NOMO-1 (cell line): ENCODE measurements at regions not wholly inside any gene's neighbourhood (a gene's known extent, or its start where the extent isn't known, plus 50 kb on each side); places are given as distances from the start of the nearest gene placed in this dataset.
A peak's percentile ranks its signal among the peaks of the same experiment; 100 is the strongest.
"Not testable (repeated sequence)": the region's sequence is repeated elsewhere in the genome, so short reads cannot be mapped to it uniquely, and the experiment has no call there.

Experiments used
- DNase-seq, 2 experiments: peaks; one replicate each; lab custom pipeline; 2025; ENCODE audit not compliant: unreplicated experiment in 2 of 2; lab: John Stamatoyannopoulos, UW

DNA sequence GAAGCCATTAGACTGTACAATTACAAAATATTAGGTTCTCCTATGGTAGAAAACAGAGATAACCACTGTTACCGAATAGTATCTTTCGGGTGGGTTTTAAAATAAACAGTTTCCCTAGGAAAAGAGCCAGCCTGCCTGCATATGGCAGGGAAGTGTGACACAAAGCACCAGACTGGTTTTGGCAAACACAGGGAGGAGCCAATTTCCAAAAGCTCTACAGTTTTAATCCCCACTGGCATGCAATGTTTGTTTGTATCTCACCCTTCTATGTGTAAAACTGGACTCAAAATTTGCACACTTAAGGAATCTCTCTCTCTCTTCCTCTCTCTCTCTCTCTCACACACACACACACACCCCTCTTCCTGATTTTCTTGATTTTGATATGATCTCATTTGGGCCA is 261.7 kb downstream of the ETV1 start:
- DNase-seq, result no peak

GRCh38 chr7:13728430-13728829 is 261.0 kb downstream of the ETV1 start:
- DNase-seq, result not testable (repeated sequence)

GRCh38 chr7:13731643-13732042 is 257.8 kb downstream of the ETV1 start:
- DNase-seq, result no peak

DNA sequence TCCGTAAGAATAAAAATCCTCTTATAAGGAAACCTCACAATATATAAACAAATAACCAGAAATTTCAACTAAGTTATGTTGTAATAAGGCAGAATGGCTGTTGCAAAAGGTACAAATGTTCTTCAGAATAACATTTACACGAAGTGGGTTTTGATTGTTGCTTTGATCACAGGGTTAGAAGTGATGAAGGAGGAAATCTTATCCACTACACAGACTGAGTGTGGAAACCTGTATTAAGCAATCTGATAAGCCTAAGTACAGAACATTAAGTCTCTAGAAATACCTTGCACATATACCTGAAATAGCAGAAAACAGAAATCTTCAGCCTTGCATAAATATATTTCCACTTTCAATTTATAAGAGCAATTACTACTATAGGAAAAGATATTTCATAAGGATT is 251.9 kb downstream of the ETV1 start:
- DNase-seq, result no peak

GRCh38 chr7:13742126-13742525 is 247.3 kb downstream of the ETV1 start:
- no peak for DNase-seq

DNA sequence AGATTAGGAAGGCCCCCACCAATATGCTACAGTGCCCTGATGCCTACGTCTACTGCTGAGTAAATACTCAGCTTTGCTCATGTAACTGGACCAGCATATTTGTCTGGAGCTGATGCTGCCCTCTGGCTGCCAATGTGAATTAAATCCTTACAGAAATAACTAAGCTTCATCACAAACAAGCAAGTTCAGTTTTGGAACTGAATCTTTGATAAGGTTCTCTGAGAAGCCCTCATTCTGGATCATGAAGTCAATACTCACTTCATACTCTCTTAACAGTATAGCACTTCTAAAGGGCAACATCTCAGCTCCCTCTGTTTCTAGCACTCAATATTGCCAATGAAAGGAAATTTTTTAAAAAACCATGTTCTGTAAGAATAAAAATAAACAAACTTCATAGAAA is 246.7 kb downstream of the ETV1 start:
- DNase-seq, result peak in 1 of 2 experiments; percentile 5

DNA sequence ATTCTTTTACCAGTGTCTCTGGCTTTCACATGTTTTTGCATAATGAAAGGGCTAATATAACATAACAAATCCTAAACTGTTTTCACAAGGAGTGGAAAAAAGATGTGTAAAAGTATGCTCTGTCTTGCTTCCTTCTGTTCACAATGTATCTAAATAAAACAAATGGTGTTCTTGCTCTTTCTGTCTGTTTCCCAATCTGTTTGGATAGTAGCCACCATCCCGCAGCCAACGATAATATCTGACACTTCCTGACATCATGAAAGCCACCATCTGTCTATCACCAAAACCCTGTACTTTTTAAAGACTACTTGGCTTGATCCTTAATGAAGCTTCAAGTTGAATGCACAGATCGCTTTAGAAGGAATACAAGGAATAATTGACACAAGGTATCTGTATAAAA is 246.2 kb downstream of the ETV1 start:
- no peak for DNase-seq

- no peak for DNase-seq
These were observed 243.9 kb downstream of the ETV1 start for GRCh38 chr7:13745530-13745929.

DNA sequence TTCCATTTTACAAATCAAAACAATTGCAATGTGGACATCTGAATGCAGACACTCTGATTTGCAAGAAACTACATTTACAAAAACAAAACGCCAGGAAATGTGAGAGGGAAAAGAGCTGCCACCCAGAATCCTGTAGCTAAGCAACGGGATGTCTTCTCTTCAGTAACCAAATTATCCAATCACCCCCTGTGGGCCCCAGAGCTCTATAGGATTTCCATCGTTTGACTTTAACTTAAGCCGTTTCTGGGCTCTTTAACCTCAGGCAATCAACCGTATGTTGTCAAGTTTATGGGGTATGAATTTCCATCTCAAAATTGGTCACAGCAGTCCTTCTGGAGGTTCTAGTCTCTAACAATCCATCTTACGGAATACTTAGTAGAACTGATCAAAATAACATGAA is 240.5 kb downstream of the ETV1 start:
- no peak for DNase-seq

- DNase-seq, result no peak
These were observed 239.8 kb downstream of the ETV1 start for GRCh38 chr7:13749636-13750035.

GRCh38 chr7:13751766-13752165 is 237.7 kb downstream of the ETV1 start:
- no peak for DNase-seq

- DNase-seq, result no peak
These were observed 231.6 kb downstream of the ETV1 start for GRCh38 chr7:13757841-13758240.

DNA sequence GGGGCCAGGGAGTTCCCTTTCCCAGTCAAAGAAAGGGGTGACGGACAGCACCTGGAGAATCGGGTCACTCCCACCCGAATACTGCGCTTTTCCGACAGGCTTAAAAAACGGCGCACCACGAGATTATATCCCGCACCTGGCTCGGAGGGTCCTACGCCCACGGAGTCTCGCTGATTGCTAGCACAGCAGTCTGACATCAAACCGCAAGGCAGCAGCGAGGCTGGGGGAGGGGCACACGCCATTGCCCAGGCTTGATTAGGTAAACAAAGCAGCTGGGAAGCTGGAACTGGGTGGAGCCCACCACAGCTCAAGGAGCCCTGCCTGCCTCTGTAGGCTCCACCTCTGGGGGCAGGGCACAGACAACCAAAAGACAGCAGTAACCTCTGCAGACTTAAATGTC is 223.6 kb downstream of the ETV1 start:
- not testable (repeated sequence) for DNase-seq

DNA sequence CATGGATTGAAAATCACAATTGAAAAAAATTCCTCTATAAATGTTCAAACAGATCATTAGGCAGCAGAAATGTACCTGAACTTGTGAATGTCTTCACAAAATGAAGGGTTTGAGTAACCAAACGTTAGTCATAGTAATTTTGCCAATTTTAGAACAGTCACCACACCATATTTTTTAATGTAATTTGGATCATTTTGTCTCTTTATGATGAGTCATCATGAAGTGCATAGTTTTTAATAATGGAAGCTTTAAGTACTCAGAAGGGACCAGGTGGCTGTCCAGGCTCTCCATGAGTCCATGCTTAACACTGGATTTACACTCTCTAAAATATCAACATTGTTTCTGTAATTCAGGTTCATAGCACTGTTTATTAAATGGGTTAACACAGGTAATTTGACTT is 219.2 kb downstream of the ETV1 start:
- no peak for DNase-seq

- DNase-seq, result no peak
These were observed 214.5 kb downstream of the ETV1 start for GRCh38 chr7:13774976-13775375.

DNA sequence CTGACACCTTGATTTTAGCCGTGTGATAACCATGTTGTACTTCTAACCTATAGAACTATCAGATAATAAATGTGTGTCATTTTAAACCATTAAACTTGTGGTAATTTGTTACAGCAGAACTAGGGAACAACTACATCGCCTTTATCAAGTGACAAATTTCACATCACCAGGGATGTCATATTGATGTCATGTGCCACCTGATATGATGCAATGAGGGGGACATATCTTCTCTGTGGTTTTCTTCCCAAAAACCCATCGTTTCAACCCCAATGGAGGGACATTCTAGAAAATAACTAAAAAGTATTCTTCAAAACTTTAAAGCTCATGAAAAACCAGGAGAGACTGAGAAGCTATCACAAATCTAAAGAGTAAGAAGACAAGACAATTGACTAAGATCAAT is 212.2 kb downstream of the ETV1 start:
- no peak for DNase-seq

DNA sequence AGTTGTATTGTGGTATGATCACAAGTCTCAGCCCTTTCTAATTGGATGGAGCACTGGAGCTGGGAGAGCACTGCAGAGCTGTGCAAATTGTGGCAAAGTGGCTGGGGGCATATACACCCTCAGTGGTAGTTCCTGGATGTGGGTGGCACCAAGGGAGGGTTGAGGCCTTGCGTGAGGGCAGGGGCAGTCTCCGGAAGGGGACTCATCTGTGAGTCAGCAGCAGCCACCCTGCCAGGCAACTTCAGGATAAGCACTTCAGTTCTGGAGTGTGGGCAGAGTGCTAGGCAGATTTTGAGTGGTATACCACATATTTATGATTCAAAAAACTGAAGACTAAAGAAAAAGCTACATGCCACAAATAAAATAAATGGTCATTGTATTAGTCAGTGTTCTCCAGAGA is 210.5 kb downstream of the ETV1 start:
- no peak for DNase-seq

- no peak for DNase-seq
These were observed 198.9 kb downstream of the ETV1 start for GRCh38 chr7:13790611-13791010.

DNA sequence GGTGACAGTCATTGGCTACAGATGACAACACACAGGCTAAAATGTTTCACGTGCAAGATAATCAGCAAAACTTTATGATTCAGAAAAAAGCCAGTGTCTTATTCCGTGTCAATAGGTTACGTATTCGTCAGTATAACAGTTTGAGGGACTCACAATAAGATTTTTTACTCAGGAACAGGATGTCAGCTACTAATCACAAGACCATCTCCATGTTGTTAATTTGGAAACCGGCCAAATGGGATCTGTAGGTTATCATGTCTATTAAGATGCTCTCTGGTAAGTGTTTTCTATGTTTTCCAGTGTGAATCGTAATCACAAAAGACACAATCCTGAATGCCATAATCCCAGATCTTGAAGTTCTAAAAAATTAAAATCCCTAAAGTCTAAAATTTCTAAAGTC is 197.3 kb downstream of the ETV1 start:
- DNase-seq, result no peak

DNA sequence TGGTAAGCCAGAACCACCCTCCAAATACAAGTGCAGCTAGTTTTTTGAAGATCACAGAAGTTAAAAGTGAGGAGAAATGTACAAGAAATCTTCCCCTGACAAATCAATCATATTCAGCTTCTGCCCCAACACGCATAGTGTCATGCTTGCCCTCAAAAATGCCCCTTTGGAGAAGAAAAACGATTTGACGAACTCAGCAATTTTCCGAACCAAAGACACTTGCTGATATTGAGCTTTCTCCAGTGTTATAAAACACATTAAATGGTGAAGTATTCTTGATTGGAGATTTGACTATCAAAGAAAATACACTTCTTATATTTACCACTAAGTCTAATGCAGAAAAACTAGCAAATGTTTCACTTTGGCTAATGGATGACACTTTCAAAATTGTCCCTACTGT is 195.5 kb downstream of the ETV1 start:
- DNase-seq, result no peak

GRCh38 chr7:13794581-13794980 is 194.9 kb downstream of the ETV1 start:
- no peak for DNase-seq

- no peak for DNase-seq
These were observed 191.9 kb downstream of the ETV1 start for GRCh38 chr7:13797545-13797944.

- DNase-seq, result no peak
These were observed 188.6 kb downstream of the ETV1 start for GRCh38 chr7:13800694-13801448.
